WTC11 (cell line): ENCODE measurements at regions not wholly inside any gene's neighbourhood (a gene's known extent, or its start where the extent isn't known, plus 50 kb on each side); places are given as distances from the start of the nearest gene placed in this dataset.

Source experiments
- ATAC-seq: fragments of 200-7000 bp; cut with Tn5 transposase; 2 replicates; pipeline ENCODE4 v1.10.0; 2021; ENCODE audit warnings: mild to moderate bottlenecking, moderate library complexity
- CTCF ChIA-PET: fragments of 300-600 bp; sonication (Branson Sonifier 250); formaldehyde crosslinking; loops from one replicate; lab custom pipeline; 2021; ENCODE audit warnings: antibody characterized with exemption; lab: Charles Lee
- POLR2A ChIA-PET: fragments of 350-600 bp; sonication (Branson Sonifier 250); formaldehyde crosslinking; loops from one replicate; lab custom pipeline; 2021; ENCODE audit warnings: antibody characterized with exemption; lab: Charles Lee
- DNase-seq: peaks from one replicate; pipeline ENCODE4 v3.0.0; 2021; ENCODE audit warnings: low spot score
- H3K27ac Mint-ChIP-seq: 2 replicates; pipeline ENCODE4 v1.8.0; 2021; ENCODE audit warnings: mixed read lengths
- H3K27me3 Mint-ChIP-seq: 2 replicates; pipeline ENCODE4 v1.8.0; 2021; ENCODE audit warnings: low read depth, mild to moderate bottlenecking, moderate library complexity, mixed read lengths
- H3K36me3 Mint-ChIP-seq: 2 replicates; pipeline ENCODE4 v1.8.0; 2021; ENCODE audit warnings: mixed read lengths
- H3K4me1 Mint-ChIP-seq: 2 replicates; pipeline ENCODE4 v1.8.0; 2022; ENCODE audit warnings: mixed read lengths
- H3K4me3 Mint-ChIP-seq: 2 replicates; pipeline ENCODE4 v1.8.0; 2021; ENCODE audit warnings: mild to moderate bottlenecking, moderate library complexity, mixed read lengths
- H3K9me3 Mint-ChIP-seq: 2 replicates; pipeline ENCODE4 v1.8.0; 2021; ENCODE audit warnings: mixed read lengths
- ETV6 ChIP-seq: sonication (generic); formaldehyde crosslinking; IDR thresholded peaks from 2 replicates; pipeline ENCODE4 v1.8.1; 2022; ENCODE audit warnings: mild to moderate bottlenecking, missing genetic modification reagents
- FOXJ3 ChIP-seq: sonication (generic); formaldehyde crosslinking; IDR thresholded peaks from 2 replicates; pipeline ENCODE4 v1.9.0; 2021; ENCODE audit warnings: missing genetic modification reagents, mild to moderate bottlenecking, borderline replicate concordance
- FOXK1 ChIP-seq: sonication (generic); formaldehyde crosslinking; IDR thresholded peaks from 2 replicates; pipeline ENCODE4 v1.8.0; 2022; ENCODE audit warnings: mild to moderate bottlenecking, moderate library complexity, missing genetic modification reagents
- GABPB1 ChIP-seq: sonication (generic); formaldehyde crosslinking; IDR thresholded peaks from 2 replicates; pipeline ENCODE4 v1.8.1; 2023; ENCODE audit warnings: mild to moderate bottlenecking, missing genetic modification reagents
- JAZF1 ChIP-seq: fragments of 250-450 bp; sonication (Bioruptor Pico); IDR thresholded peaks from 2 replicates; pipeline ENCODE4 v1.9.0; 2021; ENCODE audit warnings: moderate library complexity, mild to moderate bottlenecking, inconsistent platforms
- JUN ChIP-seq: sonication (generic); formaldehyde crosslinking; IDR thresholded peaks from 2 replicates; pipeline ENCODE4 v1.8.0; 2023; ENCODE audit warnings: mild to moderate bottlenecking, missing genetic modification reagents
- KAT7 ChIP-seq: sonication (generic); formaldehyde crosslinking; IDR thresholded peaks from 2 replicates; pipeline ENCODE4 v1.8.1; 2023; ENCODE audit warnings: missing genetic modification reagents, mild to moderate bottlenecking, borderline replicate concordance
- NFE2L1 ChIP-seq: sonication (generic); formaldehyde crosslinking; IDR thresholded peaks from 2 replicates; pipeline ENCODE4 v1.8.1; 2023; ENCODE audit warnings: missing genetic modification reagents
- NFYB ChIP-seq: sonication (generic); formaldehyde crosslinking; conservative IDR thresholded peaks from 2 replicates; pipeline ENCODE4 v1.8.0; 2022; ENCODE audit warnings: low read depth, missing genetic modification reagents
- RELA ChIP-seq: sonication (generic); formaldehyde crosslinking; IDR thresholded peaks from 2 replicates; pipeline ENCODE4 v1.8.1; 2022; ENCODE audit warnings: missing genetic modification reagents, mild to moderate bottlenecking, borderline replicate concordance
- SP1 ChIP-seq: sonication (generic); formaldehyde crosslinking; conservative IDR thresholded peaks from 2 replicates; pipeline ENCODE4 v1.8.1; 2022; ENCODE audit warnings: missing genetic modification reagents
- ZNF121 ChIP-seq: sonication (generic); formaldehyde crosslinking; IDR thresholded peaks from 2 replicates; pipeline ENCODE4 v1.8.0; 2023; ENCODE audit warnings: missing genetic modification reagents
- TF ChIP-seq, protein P1 (sequence below): sonication (generic); formaldehyde crosslinking; IDR thresholded peaks from 2 replicates; pipeline ENCODE4 v1.8.0; 2022; ENCODE audit warnings: mild to moderate bottlenecking, missing genetic modification reagents
- TF ChIP-seq, protein P2 (sequence below): sonication (generic); formaldehyde crosslinking; IDR thresholded peaks from 2 replicates; pipeline ENCODE4 v1.8.1; 2022; ENCODE audit warnings: mild to moderate bottlenecking, missing genetic modification reagents, moderate library complexity, borderline replicate concordance
- TF ChIP-seq, protein P3 (sequence below): sonication (generic); formaldehyde crosslinking; IDR thresholded peaks from 2 replicates; pipeline ENCODE4 v1.8.1; 2023; ENCODE audit warnings: mild to moderate bottlenecking, missing genetic modification reagents, borderline replicate concordance
- TF ChIP-seq, protein P4 (sequence below): sonication (generic); formaldehyde crosslinking; IDR thresholded peaks from 2 replicates; pipeline ENCODE4 v1.8.0; 2022; ENCODE audit warnings: mild to moderate bottlenecking, missing genetic modification reagents
- TF ChIP-seq, protein P5 (sequence below): sonication (generic); formaldehyde crosslinking; IDR thresholded peaks from 2 replicates; pipeline ENCODE4 v1.8.0; 2022; ENCODE audit warnings: mild to moderate bottlenecking, missing genetic modification reagents
- TF ChIP-seq, protein P6 (sequence below): sonication (generic); formaldehyde crosslinking; IDR thresholded peaks from 2 replicates; pipeline ENCODE4 v1.8.0; 2022; ENCODE audit warnings: missing genetic modification reagents
- TF ChIP-seq, protein P7 (sequence below): sonication (generic); formaldehyde crosslinking; conservative IDR thresholded peaks from 2 replicates; pipeline ENCODE4 v1.8.1; 2022; ENCODE audit warnings: mild to moderate bottlenecking, missing genetic modification reagents

DNA sequence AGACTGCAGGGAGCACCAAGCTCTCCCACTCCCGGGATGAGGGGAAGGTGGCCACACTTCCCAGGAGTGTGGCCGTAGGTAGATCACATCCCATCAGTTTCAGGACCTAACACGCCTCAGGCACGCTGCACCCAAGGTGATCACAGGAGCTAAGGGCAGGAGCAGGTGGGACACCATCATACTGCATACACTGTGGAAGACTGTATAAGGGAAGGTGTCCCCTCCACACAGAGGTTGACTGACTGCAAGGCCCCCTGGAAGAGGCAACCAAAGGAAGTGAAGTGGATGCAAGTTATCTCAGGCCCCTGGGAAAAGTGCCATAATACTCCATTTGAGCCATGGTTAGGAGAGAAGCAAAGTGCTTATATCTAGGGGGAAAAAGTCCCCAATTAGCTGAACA, 351.9 kb upstream of the SMIM21 start:
- Mint-ChIP-seq H3K36me3 (no peaks in the 10 kb centered on the region), H3K4me3 (no peak overlapping the region), H3K27ac (no peak overlapping the region), H3K27me3 (no peaks in the 10 kb centered on the region), H3K4me1 (peaks cover 13% of the 10 kb centered on the region), H3K9me3 (no peaks in the 10 kb centered on the region)
- POLR2A ChIA-PET = no interaction called here
- CTCF ChIA-PET = no interaction called here
- DNase-seq = no peak
- ATAC-seq = no peak
- TF ChIP-seq JAZF1 (CRISPR knock-in tag) = no peak
- TF ChIP-seq, protein P1, sequence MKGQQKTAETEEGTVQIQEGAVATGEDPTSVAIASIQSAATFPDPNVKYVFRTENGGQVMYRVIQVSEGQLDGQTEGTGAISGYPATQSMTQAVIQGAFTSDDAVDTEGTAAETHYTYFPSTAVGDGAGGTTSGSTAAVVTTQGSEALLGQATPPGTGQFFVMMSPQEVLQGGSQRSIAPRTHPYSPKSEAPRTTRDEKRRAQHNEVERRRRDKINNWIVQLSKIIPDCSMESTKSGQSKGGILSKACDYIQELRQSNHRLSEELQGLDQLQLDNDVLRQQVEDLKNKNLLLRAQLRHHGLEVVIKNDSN (CRISPR knock-in tag) = no peak

DNA sequence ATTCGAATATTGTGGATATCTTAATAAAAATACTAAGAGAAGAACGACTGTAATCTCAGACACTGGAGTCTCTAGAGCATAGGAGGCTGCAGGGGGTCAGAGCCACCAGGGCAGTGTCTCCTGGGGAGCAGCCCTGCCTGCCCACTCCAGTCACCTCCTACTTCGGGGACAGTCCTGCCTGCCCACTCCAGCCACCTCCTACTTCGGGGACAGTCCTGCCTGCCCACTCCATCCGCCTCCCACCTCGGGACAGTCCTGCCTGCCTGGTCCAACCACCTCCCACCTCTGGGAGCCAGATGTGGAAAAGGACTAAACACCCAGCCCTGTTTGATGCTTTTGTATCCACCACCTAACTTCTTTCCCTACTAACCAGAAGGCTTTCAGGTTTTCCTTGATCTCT, 350.1 kb upstream of the SMIM21 start:
- Mint-ChIP-seq H3K4me3 (no peak overlapping the region), H3K4me1 (peaks cover 4% of the 10 kb centered on the region; the same call in 1 of the 2 replicates), H3K9me3 (no peaks in the 10 kb centered on the region), H3K27me3 (no peaks in the 10 kb centered on the region), H3K27ac (no peak overlapping the region), H3K36me3 (no peaks in the 10 kb centered on the region)
- CTCF ChIA-PET = no interaction called here
- no peak for TF ChIP-seq FOXJ3 (CRISPR knock-in tag)
- TF ChIP-seq ETV6 = no peak
- no peak for TF ChIP-seq NFE2L1 (CRISPR knock-in tag)
- TF ChIP-seq JUN (CRISPR knock-in tag) = no peak
- TF ChIP-seq, protein P2, sequence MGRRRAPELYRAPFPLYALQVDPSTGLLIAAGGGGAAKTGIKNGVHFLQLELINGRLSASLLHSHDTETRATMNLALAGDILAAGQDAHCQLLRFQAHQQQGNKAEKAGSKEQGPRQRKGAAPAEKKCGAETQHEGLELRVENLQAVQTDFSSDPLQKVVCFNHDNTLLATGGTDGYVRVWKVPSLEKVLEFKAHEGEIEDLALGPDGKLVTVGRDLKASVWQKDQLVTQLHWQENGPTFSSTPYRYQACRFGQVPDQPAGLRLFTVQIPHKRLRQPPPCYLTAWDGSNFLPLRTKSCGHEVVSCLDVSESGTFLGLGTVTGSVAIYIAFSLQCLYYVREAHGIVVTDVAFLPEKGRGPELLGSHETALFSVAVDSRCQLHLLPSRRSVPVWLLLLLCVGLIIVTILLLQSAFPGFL (CRISPR knock-in tag) = no peak
- TF ChIP-seq, protein P3, sequence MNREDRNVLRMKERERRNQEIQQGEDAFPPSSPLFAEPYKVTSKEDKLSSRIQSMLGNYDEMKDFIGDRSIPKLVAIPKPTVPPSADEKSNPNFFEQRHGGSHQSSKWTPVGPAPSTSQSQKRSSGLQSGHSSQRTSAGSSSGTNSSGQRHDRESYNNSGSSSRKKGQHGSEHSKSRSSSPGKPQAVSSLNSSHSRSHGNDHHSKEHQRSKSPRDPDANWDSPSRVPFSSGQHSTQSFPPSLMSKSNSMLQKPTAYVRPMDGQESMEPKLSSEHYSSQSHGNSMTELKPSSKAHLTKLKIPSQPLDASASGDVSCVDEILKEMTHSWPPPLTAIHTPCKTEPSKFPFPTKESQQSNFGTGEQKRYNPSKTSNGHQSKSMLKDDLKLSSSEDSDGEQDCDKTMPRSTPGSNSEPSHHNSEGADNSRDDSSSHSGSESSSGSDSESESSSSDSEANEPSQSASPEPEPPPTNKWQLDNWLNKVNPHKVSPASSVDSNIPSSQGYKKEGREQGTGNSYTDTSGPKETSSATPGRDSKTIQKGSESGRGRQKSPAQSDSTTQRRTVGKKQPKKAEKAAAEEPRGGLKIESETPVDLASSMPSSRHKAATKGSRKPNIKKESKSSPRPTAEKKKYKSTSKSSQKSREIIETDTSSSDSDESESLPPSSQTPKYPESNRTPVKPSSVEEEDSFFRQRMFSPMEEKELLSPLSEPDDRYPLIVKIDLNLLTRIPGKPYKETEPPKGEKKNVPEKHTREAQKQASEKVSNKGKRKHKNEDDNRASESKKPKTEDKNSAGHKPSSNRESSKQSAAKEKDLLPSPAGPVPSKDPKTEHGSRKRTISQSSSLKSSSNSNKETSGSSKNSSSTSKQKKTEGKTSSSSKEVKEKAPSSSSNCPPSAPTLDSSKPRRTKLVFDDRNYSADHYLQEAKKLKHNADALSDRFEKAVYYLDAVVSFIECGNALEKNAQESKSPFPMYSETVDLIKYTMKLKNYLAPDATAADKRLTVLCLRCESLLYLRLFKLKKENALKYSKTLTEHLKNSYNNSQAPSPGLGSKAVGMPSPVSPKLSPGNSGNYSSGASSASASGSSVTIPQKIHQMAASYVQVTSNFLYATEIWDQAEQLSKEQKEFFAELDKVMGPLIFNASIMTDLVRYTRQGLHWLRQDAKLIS (CRISPR knock-in tag) = no peak
- TF ChIP-seq NFYB = no peak
- no peak for TF ChIP-seq SP1 (CRISPR knock-in tag)
- TF ChIP-seq, protein P4, sequence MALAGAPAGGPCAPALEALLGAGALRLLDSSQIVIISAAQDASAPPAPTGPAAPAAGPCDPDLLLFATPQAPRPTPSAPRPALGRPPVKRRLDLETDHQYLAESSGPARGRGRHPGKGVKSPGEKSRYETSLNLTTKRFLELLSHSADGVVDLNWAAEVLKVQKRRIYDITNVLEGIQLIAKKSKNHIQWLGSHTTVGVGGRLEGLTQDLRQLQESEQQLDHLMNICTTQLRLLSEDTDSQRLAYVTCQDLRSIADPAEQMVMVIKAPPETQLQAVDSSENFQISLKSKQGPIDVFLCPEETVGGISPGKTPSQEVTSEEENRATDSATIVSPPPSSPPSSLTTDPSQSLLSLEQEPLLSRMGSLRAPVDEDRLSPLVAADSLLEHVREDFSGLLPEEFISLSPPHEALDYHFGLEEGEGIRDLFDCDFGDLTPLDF (CRISPR knock-in tag) = no peak
- no peak for TF ChIP-seq FOXK1 (CRISPR knock-in tag)
- TF ChIP-seq, protein P5, sequence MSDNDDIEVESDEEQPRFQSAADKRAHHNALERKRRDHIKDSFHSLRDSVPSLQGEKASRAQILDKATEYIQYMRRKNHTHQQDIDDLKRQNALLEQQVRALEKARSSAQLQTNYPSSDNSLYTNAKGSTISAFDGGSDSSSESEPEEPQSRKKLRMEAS (CRISPR knock-in tag) = no peak
- no peak for TF ChIP-seq RELA (CRISPR knock-in tag)
- TF ChIP-seq ZNF121 = no peak
- DNase-seq = no peak
- ATAC-seq = no peak
- POLR2A ChIA-PET = no interaction called here

DNA sequence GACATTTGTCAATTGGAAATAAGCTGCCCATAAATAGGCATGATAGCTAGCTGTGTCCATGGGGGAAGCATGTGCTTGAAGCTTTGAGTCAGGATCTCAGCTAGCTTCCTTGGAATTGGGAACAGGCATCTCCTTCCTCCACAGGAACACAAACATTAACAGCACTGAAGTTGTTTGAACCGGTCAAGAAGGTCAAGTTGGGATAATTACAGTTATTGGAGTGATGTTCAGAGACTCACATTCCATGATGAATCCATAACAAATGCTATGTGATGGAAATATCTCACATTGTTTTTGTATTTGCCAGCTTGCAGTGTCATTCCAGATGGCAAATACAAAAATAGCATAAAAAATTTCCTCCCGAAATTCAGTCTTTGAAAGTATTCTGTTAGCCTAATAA, 347.6 kb upstream of the SMIM21 start:
- Mint-ChIP-seq H3K27me3 (no peaks in the 10 kb centered on the region), H3K9me3 (no peaks in the 10 kb centered on the region), H3K4me3 (no peak overlapping the region), H3K36me3 (no peaks in the 10 kb centered on the region), H3K27ac (no peak overlapping the region), H3K4me1 (peaks cover 4% of the 10 kb centered on the region; the same call in 1 of the 2 replicates)
- ATAC-seq = no peak
- TF ChIP-seq, protein P6, sequence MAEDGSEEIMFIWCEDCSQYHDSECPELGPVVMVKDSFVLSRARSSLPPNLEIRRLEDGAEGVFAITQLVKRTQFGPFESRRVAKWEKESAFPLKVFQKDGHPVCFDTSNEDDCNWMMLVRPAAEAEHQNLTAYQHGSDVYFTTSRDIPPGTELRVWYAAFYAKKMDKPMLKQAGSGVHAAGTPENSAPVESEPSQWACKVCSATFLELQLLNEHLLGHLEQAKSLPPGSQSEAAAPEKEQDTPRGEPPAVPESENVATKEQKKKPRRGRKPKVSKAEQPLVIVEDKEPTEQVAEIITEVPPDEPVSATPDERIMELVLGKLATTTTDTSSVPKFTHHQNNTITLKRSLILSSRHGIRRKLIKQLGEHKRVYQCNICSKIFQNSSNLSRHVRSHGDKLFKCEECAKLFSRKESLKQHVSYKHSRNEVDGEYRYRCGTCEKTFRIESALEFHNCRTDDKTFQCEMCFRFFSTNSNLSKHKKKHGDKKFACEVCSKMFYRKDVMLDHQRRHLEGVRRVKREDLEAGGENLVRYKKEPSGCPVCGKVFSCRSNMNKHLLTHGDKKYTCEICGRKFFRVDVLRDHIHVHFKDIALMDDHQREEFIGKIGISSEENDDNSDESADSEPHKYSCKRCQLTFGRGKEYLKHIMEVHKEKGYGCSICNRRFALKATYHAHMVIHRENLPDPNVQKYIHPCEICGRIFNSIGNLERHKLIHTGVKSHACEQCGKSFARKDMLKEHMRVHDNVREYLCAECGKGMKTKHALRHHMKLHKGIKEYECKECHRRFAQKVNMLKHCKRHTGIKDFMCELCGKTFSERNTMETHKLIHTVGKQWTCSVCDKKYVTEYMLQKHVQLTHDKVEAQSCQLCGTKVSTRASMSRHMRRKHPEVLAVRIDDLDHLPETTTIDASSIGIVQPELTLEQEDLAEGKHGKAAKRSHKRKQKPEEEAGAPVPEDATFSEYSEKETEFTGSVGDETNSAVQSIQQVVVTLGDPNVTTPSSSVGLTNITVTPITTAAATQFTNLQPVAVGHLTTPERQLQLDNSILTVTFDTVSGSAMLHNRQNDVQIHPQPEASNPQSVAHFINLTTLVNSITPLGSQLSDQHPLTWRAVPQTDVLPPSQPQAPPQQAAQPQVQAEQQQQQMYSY = no peak
- TF ChIP-seq FOXJ3 (CRISPR knock-in tag) = no peak
- no peak for TF ChIP-seq GABPB1 (CRISPR knock-in tag)
- no peak for TF ChIP-seq NFE2L1 (CRISPR knock-in tag)
- no peak for TF ChIP-seq SP1 (CRISPR knock-in tag)
- TF ChIP-seq, protein P7, sequence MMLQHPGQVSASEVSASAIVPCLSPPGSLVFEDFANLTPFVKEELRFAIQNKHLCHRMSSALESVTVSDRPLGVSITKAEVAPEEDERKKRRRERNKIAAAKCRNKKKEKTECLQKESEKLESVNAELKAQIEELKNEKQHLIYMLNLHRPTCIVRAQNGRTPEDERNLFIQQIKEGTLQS = no peak
- TF ChIP-seq KAT7 (CRISPR knock-in tag) = no peak
- ChIA-PET CTCF (no interaction called here), POLR2A (no interaction called here)
- no peak for DNase-seq
